ENCODE measurements at regions not wholly inside any gene's neighbourhood (a gene's known extent, or its start where the extent isn't known, plus 50 kb on each side); places are given as distances from the start of the nearest gene placed in this dataset.
A peak's percentile ranks its signal among the peaks of the same experiment; 100 is the strongest.

GRCh38 chr5:68381909-68382308, 166.4 kb downstream of the PIK3R1 start:
- TF ChIP-seq CTCF (IDR thresholded peaks at IDR 0.05) = no peak
- peaks cover 83 to 91% of the 10 kb centered on the region in 2 donors for H3K4me1 Mint-ChIP-seq
- Histone ChIP-seq H3K9me3 (ENCODE audit: control insufficient read depth, insufficient read depth, low read length) (no peaks in the 10 kb centered on the region), H3K27me3 (ENCODE audit: control insufficient read depth, insufficient read depth, low read length) (no peaks in the 10 kb centered on the region), H3K4me1 (ENCODE audit: control insufficient read depth, insufficient read depth, low read length) (peaks cover 42% of the 10 kb centered on the region), H3K4me3 (ENCODE audit: low read length) (no peak overlapping the region), H3K27ac (ENCODE audit: low read length) (peak overlapping the region; percentile 57), H3K36me3 (ENCODE audit: control insufficient read depth, insufficient read depth, low read length) (no peaks in the 10 kb centered on the region)
- H3K36me3 Mint-ChIP-seq = no peaks in the 10 kb centered on the region
- 60% methylated on average over 3 of the region's 3 CpGs for WGBS (ENCODE audit: insufficient coverage)
- DNase-seq (no peak), ATAC-seq (peak; percentile 22 to 54 (median 36))
- H3K9me3 Mint-ChIP-seq = peaks cover 0 to 3% of the 10 kb centered on the region in 2 donors
- H3K27me3 Mint-ChIP-seq (ENCODE audit: low read depth in 2 of 2) = no peaks in the 10 kb centered on the region
- H3K4me3 Mint-ChIP-seq = peak overlapping the region; percentile 70
- H3K27ac Mint-ChIP-seq = peak overlapping the region; percentile 88 to 91
- intact Hi-C loops (cut with micrococcal nuclease) = loop anchor here (5.0 kb wide), 1 partner anchor 35 kb away; no protein-coding TSS in a partner anchor

- Histone ChIP-seq H3K27me3 (ENCODE audit: control insufficient read depth, insufficient read depth, low read length) (no peaks in the 10 kb centered on the region), H3K4me3 (ENCODE audit: low read length) (no peak overlapping the region), H3K9me3 (ENCODE audit: control insufficient read depth, insufficient read depth, low read length) (no peaks in the 10 kb centered on the region), H3K27ac (ENCODE audit: low read length) (peak overlapping the region; percentile 57), H3K36me3 (ENCODE audit: control insufficient read depth, insufficient read depth, low read length) (no peaks in the 10 kb centered on the region), H3K4me1 (ENCODE audit: control insufficient read depth, insufficient read depth, low read length) (peaks cover 39% of the 10 kb centered on the region)
- no peak for TF ChIP-seq CTCF (IDR thresholded peaks at IDR 0.05)
- H3K4me1 Mint-ChIP-seq = peaks cover 76 to 85% of the 10 kb centered on the region in 2 donors
- ATAC-seq = peak; percentile 50 to 71 (median 59)
- peaks cover 0 to 3% of the 10 kb centered on the region in 2 donors for H3K9me3 Mint-ChIP-seq
- H3K27ac Mint-ChIP-seq = peak overlapping the region; percentile 88 to 91
- H3K4me3 Mint-ChIP-seq = peak overlapping the region; percentile 70
- H3K36me3 Mint-ChIP-seq = no peaks in the 10 kb centered on the region
- no peaks in the 10 kb centered on the region for H3K27me3 Mint-ChIP-seq (ENCODE audit: low read depth in 2 of 2)
- intact Hi-C loops (cut with micrococcal nuclease) = loop anchor here (5.0 kb wide), 1 partner anchor 35 kb away; no protein-coding TSS in a partner anchor
- peak in 1 of 2 donors; percentile 9 for DNase-seq
Observed at GRCh38 chr5:68382640-68383039, 167.1 kb downstream of the PIK3R1 start.

- Histone ChIP-seq H3K36me3 (ENCODE audit: control insufficient read depth, insufficient read depth, low read length) (no peaks in the 10 kb centered on the region), H3K4me3 (ENCODE audit: low read length) (no peak overlapping the region), H3K27me3 (ENCODE audit: control insufficient read depth, insufficient read depth, low read length) (no peaks in the 10 kb centered on the region), H3K27ac (ENCODE audit: low read length) (no peak overlapping the region), H3K9me3 (ENCODE audit: control insufficient read depth, insufficient read depth, low read length) (no peaks in the 10 kb centered on the region), H3K4me1 (ENCODE audit: control insufficient read depth, insufficient read depth, low read length) (peaks cover 27% of the 10 kb centered on the region)
- peaks cover 63 to 72% of the 10 kb centered on the region in 2 donors for H3K4me1 Mint-ChIP-seq
- H3K36me3 Mint-ChIP-seq = no peaks in the 10 kb centered on the region
- WGBS (ENCODE audit: insufficient coverage) = 92% methylated on average over 2 of the region's 2 CpGs
- no peak overlapping the region for H3K4me3 Mint-ChIP-seq
- no peak for TF ChIP-seq CTCF (IDR thresholded peaks at IDR 0.05)
- intact Hi-C loops (cut with micrococcal nuclease) = loop anchor here (5.0 kb wide), 1 partner anchor 37 kb away; no protein-coding TSS in a partner anchor
- no peak for ATAC-seq
- H3K27ac Mint-ChIP-seq = peak overlapping the region; percentile 88 to 91
- no peaks in the 10 kb centered on the region for H3K27me3 Mint-ChIP-seq (ENCODE audit: low read depth in 2 of 2)
- no peak for DNase-seq
- H3K9me3 Mint-ChIP-seq = peaks cover 0 to 3% of the 10 kb centered on the region in 2 donors
Observed at GRCh38 chr5:68383888-68384310, 168.3 kb downstream of the PIK3R1 start.
